AG04449 (cell line): ENCODE measurements at regions not wholly inside any gene's neighbourhood (a gene's known extent, or its start where the extent isn't known, plus 50 kb on each side); places are given as distances from the start of the nearest gene placed in this dataset.
"Not testable (repeated sequence)": the region's sequence is repeated elsewhere in the genome, so short reads cannot be mapped to it uniquely, and the experiment has no call there.

Source experiments
- CTCF ChIA-PET: fragments of 350-600 bp; formaldehyde crosslinking; extraction: SDS; loops from one replicate; lab custom pipeline; 2021; ENCODE audit warnings: antibody characterized with exemption; lab: Yijun Ruan, JAX
- POLR2A ChIA-PET: fragments of 400-600, 350-600 bp; formaldehyde crosslinking; extraction: SDS; loops from one replicate; lab custom pipeline; 2020; ENCODE audit warnings: antibody characterized with exemption, inconsistent platforms; lab: Yijun Ruan, JAX
- DNase-seq: peaks from one replicate; pipeline ENCODE4 v3.0.0-alpha.2; 2010; ENCODE audit warnings: low read depth, low spot score
- H3K4me3 ChIP-seq: 2 replicates; pipeline ENCODE4 v1.5.1; 2011; ENCODE audit warnings: low read depth, mild to moderate bottlenecking, control low read depth, low read length
- TF ChIP-seq, protein P1 (sequence below): IDR thresholded peaks from one replicate; pipeline ENCODE4 v1.5.1; 2011; ENCODE audit warnings: mild to moderate bottlenecking, moderate library complexity, low read length, control low read depth, inconsistent platforms; ENCODE audit not compliant: insufficient read depth; ENCODE audit errors: missing control alignments

DNA sequence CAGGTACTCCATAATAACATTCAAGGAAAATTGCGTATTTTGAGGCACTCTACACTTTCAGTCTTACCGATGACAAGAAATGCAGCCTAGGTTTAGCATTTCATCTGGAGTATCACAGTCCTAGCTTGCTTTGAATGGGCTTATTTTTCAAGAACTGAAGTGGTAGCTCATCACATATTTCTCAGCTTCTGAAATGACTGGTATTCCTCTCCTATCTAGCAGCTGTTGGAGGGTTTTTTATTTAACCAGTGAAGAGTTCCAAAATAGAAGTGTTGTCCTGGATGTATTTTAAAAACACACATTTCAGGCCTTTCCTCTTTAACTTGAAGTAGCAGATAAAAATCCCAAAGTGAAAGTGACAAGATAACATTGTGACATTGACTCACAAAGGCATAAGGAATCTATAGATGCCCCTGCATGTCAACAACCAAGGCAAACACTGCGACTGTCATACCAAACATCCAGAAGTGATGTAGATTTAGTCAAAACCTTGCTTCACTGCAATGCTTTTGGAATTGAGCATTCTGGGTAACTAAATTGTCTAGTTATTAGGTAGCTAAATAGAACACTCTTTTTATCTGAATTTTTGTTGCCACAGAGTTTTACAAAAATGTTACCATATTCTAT, 182.2 kb upstream of the FBXO33 start:
- H3K4me3 ChIP-seq, result no peak overlapping the region
- TF ChIP-seq, protein P1, sequence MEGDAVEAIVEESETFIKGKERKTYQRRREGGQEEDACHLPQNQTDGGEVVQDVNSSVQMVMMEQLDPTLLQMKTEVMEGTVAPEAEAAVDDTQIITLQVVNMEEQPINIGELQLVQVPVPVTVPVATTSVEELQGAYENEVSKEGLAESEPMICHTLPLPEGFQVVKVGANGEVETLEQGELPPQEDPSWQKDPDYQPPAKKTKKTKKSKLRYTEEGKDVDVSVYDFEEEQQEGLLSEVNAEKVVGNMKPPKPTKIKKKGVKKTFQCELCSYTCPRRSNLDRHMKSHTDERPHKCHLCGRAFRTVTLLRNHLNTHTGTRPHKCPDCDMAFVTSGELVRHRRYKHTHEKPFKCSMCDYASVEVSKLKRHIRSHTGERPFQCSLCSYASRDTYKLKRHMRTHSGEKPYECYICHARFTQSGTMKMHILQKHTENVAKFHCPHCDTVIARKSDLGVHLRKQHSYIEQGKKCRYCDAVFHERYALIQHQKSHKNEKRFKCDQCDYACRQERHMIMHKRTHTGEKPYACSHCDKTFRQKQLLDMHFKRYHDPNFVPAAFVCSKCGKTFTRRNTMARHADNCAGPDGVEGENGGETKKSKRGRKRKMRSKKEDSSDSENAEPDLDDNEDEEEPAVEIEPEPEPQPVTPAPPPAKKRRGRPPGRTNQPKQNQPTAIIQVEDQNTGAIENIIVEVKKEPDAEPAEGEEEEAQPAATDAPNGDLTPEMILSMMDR, result no peak
- no peak for DNase-seq
- ChIA-PET POLR2A (interaction anchor here (0.7 kb wide), 1 partner anchor 9 kb away, joined by 3 read pairs; no protein-coding TSS in a partner anchor), CTCF (no interaction called here)

DNA sequence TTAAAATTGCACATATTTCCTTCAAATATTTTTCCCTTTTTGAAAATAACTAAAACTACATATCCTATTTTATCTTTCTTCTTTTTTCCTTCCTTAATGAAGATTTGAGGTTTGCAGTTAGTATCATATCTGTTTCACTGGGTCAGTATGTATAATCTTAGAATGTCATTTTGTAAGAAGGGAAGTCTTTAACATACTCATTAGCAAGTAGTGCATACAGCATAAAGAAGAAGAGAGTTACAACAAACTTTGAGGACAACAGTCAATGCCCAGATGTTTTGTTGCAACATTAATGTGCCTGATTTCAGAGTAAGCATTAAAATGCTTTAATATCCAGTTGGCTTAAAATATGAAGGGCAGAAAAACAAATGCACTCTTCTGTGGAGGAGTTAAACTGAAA, 176.9 kb upstream of the FBXO33 start:
- no peak for DNase-seq
- TF ChIP-seq, protein P1, result no peak

GRCh38 chr14:39607978-39608377, 175.7 kb upstream of the FBXO33 start:
- ChIA-PET CTCF (no interaction called here), POLR2A (no interaction called here)
- DNase-seq, result no peak
- TF ChIP-seq, protein P1, result no peak
- no peak overlapping the region for H3K4me3 ChIP-seq

More for the DNA sequence above, 176.9 kb upstream of the FBXO33 start:
- ChIA-PET CTCF (no interaction called here), POLR2A (no interaction called here)
- H3K4me3 ChIP-seq, result no peak overlapping the region

- no peak for DNase-seq
- ChIA-PET CTCF (no interaction called here), POLR2A (no interaction called here)
Measured at GRCh38 chr14:39603942-39604341, 171.7 kb upstream of the FBXO33 start.

GRCh38 chr14:39593377-39593776, 161.1 kb upstream of the FBXO33 start:
- TF ChIP-seq, protein P1, result no peak
- POLR2A ChIA-PET, result no interaction called here
- no peak overlapping the region for H3K4me3 ChIP-seq
- no peak for DNase-seq
- CTCF ChIA-PET, result interaction anchor here (0.6 kb wide), 1 partner anchor 52 kb away, joined by 3 read pairs; no protein-coding TSS in a partner anchor

More at GRCh38 chr14:39603942-39604341, 171.7 kb upstream of the FBXO33 start:
- TF ChIP-seq, protein P1, result no peak
- no peak overlapping the region for H3K4me3 ChIP-seq

GRCh38 chr14:39592116-39592789, 160.0 kb upstream of the FBXO33 start:
- H3K4me3 ChIP-seq, result no peak overlapping the region
- CTCF ChIA-PET, result no interaction called here
- POLR2A ChIA-PET, result no interaction called here
- TF ChIP-seq, protein P1, result no peak
- no peak for DNase-seq

- POLR2A ChIA-PET, H3K4me3 ChIP-seq, DNase-seq, CTCF ChIA-PET: not testable (repeated sequence)
Measured at GRCh38 chr14:39589882-39590281, 157.6 kb upstream of the FBXO33 start.
